Hepatocyte (in vitro differentiated cells): ENCODE measurements at regions not wholly inside any gene's neighbourhood (a gene's known extent, or its start where the extent isn't known, plus 50 kb on each side); places are given as distances from the start of the nearest gene placed in this dataset.
"Not testable (repeated sequence)": the region's sequence is repeated elsewhere in the genome, so short reads cannot be mapped to it uniquely, and the experiment has no call there.

Source experiments
- DNase-seq: peaks from one replicate; pipeline ENCODE4 v3.0.0-alpha.2; 2016; ENCODE audit warnings: low spot score
- H2AFZ ChIP-seq: fragments of 200-600 bp; sonication (generic); 2 replicates; pipeline ENCODE4 v1.6.0; 2016; ENCODE audit warnings: antibody characterized with exemption, mild to moderate bottlenecking
- H3K27ac ChIP-seq: fragments of 200-600 bp; sonication (generic); 2 replicates; pipeline ENCODE4 v1.5.1; 2016; ENCODE audit warnings: mild to moderate bottlenecking
- H3K27me3 ChIP-seq: fragments of 200-600 bp; sonication (generic); 2 replicates; pipeline ENCODE4 v1.6.1; 2016
- H3K36me3 ChIP-seq: fragments of 200-600 bp; sonication (generic); replicated peaks from 2 replicates; pipeline ENCODE4 v1.5.1; 2016; ENCODE audit warnings: low read depth; ENCODE audit not compliant: insufficient read depth
- H3K4me1 ChIP-seq: fragments of 200-600 bp; sonication (generic); 2 replicates; pipeline ENCODE4 v1.5.1; 2016; ENCODE audit warnings: mild to moderate bottlenecking, moderate library complexity; ENCODE audit not compliant: insufficient read depth
- H3K4me2 ChIP-seq: fragments of 200-600 bp; sonication (generic); 2 replicates; pipeline ENCODE4 v1.6.0; 2016
- H3K4me3 ChIP-seq: fragments of 200-600 bp; sonication (generic); 2 replicates; pipeline ENCODE4 v1.5.1; 2016; ENCODE audit warnings: mild to moderate bottlenecking
- H3K79me2 ChIP-seq: fragments of 200-600 bp; sonication (generic); 2 replicates; pipeline ENCODE4 v1.6.0; 2017; ENCODE audit warnings: mild to moderate bottlenecking
- H3K9me2 ChIP-seq: fragments of 200-600 bp; sonication (generic); replicated peaks from 2 replicates; pipeline ENCODE4 v1.6.0; 2017; ENCODE audit warnings: mild to moderate bottlenecking; ENCODE audit not compliant: insufficient read depth
- H3K9me3 ChIP-seq: fragments of 200-600 bp; sonication (generic); 2 replicates; pipeline ENCODE4 v1.5.1; 2016; ENCODE audit warnings: low read depth, mild to moderate bottlenecking
- H4K20me1 ChIP-seq: fragments of 200-600 bp; sonication (generic); 2 replicates; pipeline ENCODE4 v1.6.0; 2016; ENCODE audit warnings: mild to moderate bottlenecking; ENCODE audit not compliant: insufficient read depth, poor library complexity, severe bottlenecking
- CTCF ChIP-seq: fragments of 200-600 bp; sonication (generic); IDR thresholded peaks from 2 replicates; pipeline ENCODE4 v1.5.1; 2016; ENCODE audit warnings: antibody characterized with exemption, mild to moderate bottlenecking; ENCODE audit not compliant: poor library complexity
- EZH2 ChIP-seq: fragments of 200-600 bp; sonication (generic); IDR thresholded peaks from 2 replicates; pipeline ENCODE4 v1.6.1; 2016; ENCODE audit warnings: antibody characterized with exemption, mild to moderate bottlenecking, borderline replicate concordance
- EZH2phosphoT487 ChIP-seq: fragments of 200-600 bp; sonication (generic); IDR thresholded peaks from one replicate; pipeline ENCODE4 v1.6.1; 2018; ENCODE audit warnings: antibody characterized with exemption, mild to moderate bottlenecking, low read depth, moderate library complexity; ENCODE audit not compliant: unreplicated experiment, severe bottlenecking
- WGBS: methylation state at CpG from one replicate; pipeline ENCODE4 v1.1.6; 2016; ENCODE audit warnings: low lambda C conversion rate; ENCODE audit errors: missing lambda C conversion rate; 5-methylcytosine and 5-hydroxymethylcytosine counted together

- no peaks in the 10 kb centered on the region for H3K27me3 ChIP-seq
- H3K9me3 ChIP-seq: no peaks in the 10 kb centered on the region
- H3K4me2 ChIP-seq: no peak overlapping the region
- H2AFZ ChIP-seq: no peak overlapping the region
- H3K9me2 ChIP-seq: no peaks in the 10 kb centered on the region
- H3K4me1 ChIP-seq: no peaks in the 10 kb centered on the region
- DNase-seq: no peak
- no peaks in the 10 kb centered on the region for H3K36me3 ChIP-seq
- H3K79me2 ChIP-seq: no peaks in the 10 kb centered on the region
- no peak for TF ChIP-seq EZH2
- TF ChIP-seq EZH2phosphoT487: no peak
- no peak for TF ChIP-seq CTCF
- 77% methylated on average over 3 of the region's 3 CpGs for WGBS
- H4K20me1 ChIP-seq: no peaks in the 10 kb centered on the region
- no peak overlapping the region for H3K27ac ChIP-seq
- no peak overlapping the region for H3K4me3 ChIP-seq
Measured at GRCh38 chr19:29154163-29154562, 58.8 kb downstream of the UQCRFS1 start.

GRCh38 chr19:29145756-29146155 is 67.2 kb downstream of the UQCRFS1 start:
- no peak overlapping the region for H3K27ac ChIP-seq
- no peaks in the 10 kb centered on the region for H3K79me2 ChIP-seq
- no peak overlapping the region for H2AFZ ChIP-seq
- H3K4me2 ChIP-seq: no peak overlapping the region
- no peaks in the 10 kb centered on the region for H3K36me3 ChIP-seq
- H3K4me1 ChIP-seq: no peaks in the 10 kb centered on the region
- H3K4me3 ChIP-seq: no peak overlapping the region
- H3K9me2 ChIP-seq: no peaks in the 10 kb centered on the region
- no peaks in the 10 kb centered on the region for H4K20me1 ChIP-seq
- no peak for DNase-seq
- H3K27me3 ChIP-seq: no peaks in the 10 kb centered on the region
- H3K9me3 ChIP-seq: no peaks in the 10 kb centered on the region
- TF ChIP-seq CTCF (no peak), EZH2 (no peak), EZH2phosphoT487 (no peak)
- 84% methylated on average over 4 of the region's 4 CpGs for WGBS

GRCh38 chr19:29143183-29143582 is 69.8 kb downstream of the UQCRFS1 start:
- TF ChIP-seq EZH2phosphoT487 (no peak), EZH2 (no peak), CTCF (no peak)
- no peak overlapping the region for H3K4me3 ChIP-seq
- H3K4me1 ChIP-seq: no peaks in the 10 kb centered on the region
- no peak for DNase-seq
- H3K27ac ChIP-seq: no peak overlapping the region
- 92% methylated on average over 4 of the region's 4 CpGs for WGBS
- no peak overlapping the region for H3K4me2 ChIP-seq
- H3K36me3 ChIP-seq: no peaks in the 10 kb centered on the region
- no peaks in the 10 kb centered on the region for H3K9me2 ChIP-seq
- H4K20me1 ChIP-seq: no peaks in the 10 kb centered on the region
- H3K9me3 ChIP-seq: peaks cover 8% of the 10 kb centered on the region
- no peaks in the 10 kb centered on the region for H3K79me2 ChIP-seq
- H3K27me3 ChIP-seq: no peaks in the 10 kb centered on the region
- no peak overlapping the region for H2AFZ ChIP-seq

DNA sequence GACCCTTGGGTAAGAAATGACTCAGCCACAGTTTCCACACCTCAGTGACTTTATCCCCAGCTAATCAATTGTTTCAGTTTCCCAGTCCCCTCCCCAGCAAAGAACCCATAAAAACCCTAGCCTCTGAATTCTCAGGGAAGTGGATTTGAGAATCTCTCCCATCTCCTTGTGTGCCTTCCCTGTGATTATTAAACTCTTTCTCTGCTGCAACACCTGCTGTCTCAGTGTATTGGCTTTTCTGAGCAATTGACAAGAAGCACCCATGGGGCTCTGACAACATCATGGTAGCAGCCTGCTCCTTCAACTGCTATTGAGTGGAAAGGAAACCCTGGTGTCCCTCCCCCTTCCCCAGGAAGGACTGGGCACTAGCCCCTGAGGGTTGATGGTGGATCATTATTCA is 73.7 kb downstream of the UQCRFS1 start:
- TF ChIP-seq EZH2 (no peak), CTCF (no peak), EZH2phosphoT487 (no peak)
- H3K27me3 ChIP-seq: no peaks in the 10 kb centered on the region
- H3K9me3 ChIP-seq: peaks cover 8% of the 10 kb centered on the region
- H3K9me2 ChIP-seq: no peaks in the 10 kb centered on the region
- no peak overlapping the region for H2AFZ ChIP-seq
- no peak overlapping the region for H3K4me3 ChIP-seq
- H3K36me3 ChIP-seq: no peaks in the 10 kb centered on the region
- H3K79me2 ChIP-seq: no peaks in the 10 kb centered on the region
- no peaks in the 10 kb centered on the region for H3K4me1 ChIP-seq
- no peak for DNase-seq
- H3K27ac ChIP-seq: no peak overlapping the region
- no peak overlapping the region for H3K4me2 ChIP-seq
- no peaks in the 10 kb centered on the region for H4K20me1 ChIP-seq

DNA sequence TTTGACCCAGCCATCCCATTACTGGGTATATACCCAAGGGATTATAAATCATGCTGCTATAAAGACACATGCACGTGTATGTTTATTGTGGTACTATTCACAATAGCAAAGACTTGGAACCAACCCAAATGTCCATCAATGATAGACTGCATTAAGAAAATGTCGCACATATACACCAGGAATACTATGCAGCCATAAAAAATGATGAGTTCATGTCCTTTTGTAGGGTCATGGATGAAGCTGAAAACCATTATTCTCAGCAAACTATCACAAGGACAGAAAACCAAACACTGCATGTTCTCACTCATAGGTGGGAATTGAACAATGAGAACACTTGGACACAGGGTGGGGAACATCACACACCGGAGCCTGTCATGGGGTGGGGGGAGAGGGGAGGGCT is 74.7 kb downstream of the UQCRFS1 start:
- H3K4me3 ChIP-seq, H4K20me1 ChIP-seq, H3K36me3 ChIP-seq, H3K79me2 ChIP-seq, H3K27ac ChIP-seq, H3K9me2 ChIP-seq, DNase-seq, H3K4me2 ChIP-seq, H3K4me1 ChIP-seq, H3K27me3 ChIP-seq, H3K9me3 ChIP-seq, H2AFZ ChIP-seq: not testable (repeated sequence)
- WGBS: 79% methylated on average over 3 of the region's 3 CpGs
